Psoas muscle (tissue), 7 donors: ENCODE measurements at regions not wholly inside any gene's neighbourhood (a gene's known extent, or its start where the extent isn't known, plus 50 kb on each side); places are given as distances from the start of the nearest gene placed in this dataset.

Experiments used
- ATAC-seq, 4 donors: fragments of 200-7000 bp; cut with Tn5 transposase; one replicate each; pipeline ENCODE4 v1.9.1; 2020; ENCODE audit warnings: moderate library complexity in 3 of 4, mild to moderate bottlenecking in 2 of 4
- DNase-seq, 2 donors: peaks; one replicate each; pipeline ENCODE4 v3.0.0-alpha.2; 2020
- H3K27ac ChIP-seq: fragments of 200-600 bp; one replicate; pipeline ENCODE4 v1.8.0; 2022
- H3K27me3 ChIP-seq, 3 donors: fragments of 200-600 bp in 1 of 3; one replicate each; pipeline versions ENCODE4 v1.6.1 to v1.8.0; 2013 to 2022; ENCODE audit warnings: low read length in 2 of 3, mild to moderate bottlenecking in 2 of 3, moderate library complexity in 1 of 3; ENCODE audit not compliant: insufficient read depth in 3 of 3
- H3K36me3 ChIP-seq, 2 donors: fragments of 200-600 bp in 1 of 2; one replicate each; pipeline versions ENCODE4 v1.6.1 to v1.8.0; 2013 to 2022; ENCODE audit warnings: low read depth in 1 of 2, mild to moderate bottlenecking in 1 of 2, moderate library complexity in 1 of 2; ENCODE audit not compliant: insufficient read depth in 1 of 2
- H3K4me1 ChIP-seq: fragments of 200-600 bp; one replicate; pipeline ENCODE4 v1.8.0; 2022
- H3K4me3 ChIP-seq: fragments of 200-600 bp; one replicate; pipeline ENCODE4 v1.8.0; 2022; ENCODE audit warnings: mild to moderate bottlenecking
- H3K9me3 ChIP-seq: fragments of 200-600 bp; one replicate; pipeline ENCODE4 v1.8.0; 2022
- WGBS, 3 donors: extraction: QIAGEN DNeasy Blood & Tissue Kit; methylation state at CpG; one replicate each; pipeline versions ENCODE4 v1.1.6 to v1.1.7; 2013; 5-methylcytosine and 5-hydroxymethylcytosine counted together
- intact Hi-C, 2 donors: fragments of 100-400 bp; cut with DNase I; formaldehyde crosslinking; loops; one replicate each; pipeline versions ENCODE4 v1.11.0 to v1.14.2; 2022
- TF ChIP-seq, protein P1 (sequence below): fragments of 200-600 bp; IDR thresholded peaks from one replicate; pipeline ENCODE4 v1.8.0; 2022; ENCODE audit warnings: antibody characterized with exemption
- donor health status: healthy with polysubstance abuse.
- donor health status: DM: no; HTN: no; CAD: no; lungs with moderate emphysema.
- donor health status: Bipolar disorder and iron deficiency.
- donor health status: healthy.
- donor health status: DM: yes; HTN: yes; CAD: no.
- donor health status: DM: no; HTN: no; CAD: no.
- donor health status: DM: yes; HTN: yes; CAD: no.

DNA sequence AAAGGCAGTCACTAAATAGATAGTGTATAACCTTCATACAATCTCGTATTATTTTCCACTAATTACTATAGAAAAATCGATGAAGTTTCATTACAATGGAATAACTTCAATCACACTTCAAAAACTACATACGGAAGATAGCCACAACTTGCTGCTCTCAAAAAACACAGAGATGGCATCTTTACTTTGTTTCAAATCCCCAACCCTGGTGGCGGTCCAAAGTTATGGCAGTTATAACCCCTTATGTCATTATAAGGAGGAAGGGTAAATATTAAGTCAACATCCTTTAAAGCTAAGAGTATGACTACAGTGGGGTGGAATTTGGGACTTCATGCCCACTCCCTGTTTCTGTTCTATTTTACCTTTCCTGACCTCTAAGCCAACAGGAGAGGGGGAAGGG lies 146.5 kb downstream of the LACC1 start:
- intact Hi-C loops, result no loop called here
- Histone ChIP-seq H3K4me1 (peaks cover 12% of the 10 kb centered on the region), H3K27ac (no peak overlapping the region), H3K27me3 (no peaks in the 10 kb centered on the region), H3K36me3 (no peaks in the 10 kb centered on the region), H3K4me3 (no peak overlapping the region), H3K9me3 (no peaks in the 10 kb centered on the region)
- TF ChIP-seq, protein P1, sequence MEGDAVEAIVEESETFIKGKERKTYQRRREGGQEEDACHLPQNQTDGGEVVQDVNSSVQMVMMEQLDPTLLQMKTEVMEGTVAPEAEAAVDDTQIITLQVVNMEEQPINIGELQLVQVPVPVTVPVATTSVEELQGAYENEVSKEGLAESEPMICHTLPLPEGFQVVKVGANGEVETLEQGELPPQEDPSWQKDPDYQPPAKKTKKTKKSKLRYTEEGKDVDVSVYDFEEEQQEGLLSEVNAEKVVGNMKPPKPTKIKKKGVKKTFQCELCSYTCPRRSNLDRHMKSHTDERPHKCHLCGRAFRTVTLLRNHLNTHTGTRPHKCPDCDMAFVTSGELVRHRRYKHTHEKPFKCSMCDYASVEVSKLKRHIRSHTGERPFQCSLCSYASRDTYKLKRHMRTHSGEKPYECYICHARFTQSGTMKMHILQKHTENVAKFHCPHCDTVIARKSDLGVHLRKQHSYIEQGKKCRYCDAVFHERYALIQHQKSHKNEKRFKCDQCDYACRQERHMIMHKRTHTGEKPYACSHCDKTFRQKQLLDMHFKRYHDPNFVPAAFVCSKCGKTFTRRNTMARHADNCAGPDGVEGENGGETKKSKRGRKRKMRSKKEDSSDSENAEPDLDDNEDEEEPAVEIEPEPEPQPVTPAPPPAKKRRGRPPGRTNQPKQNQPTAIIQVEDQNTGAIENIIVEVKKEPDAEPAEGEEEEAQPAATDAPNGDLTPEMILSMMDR, result no peak
- DNase-seq (no peak), ATAC-seq (no peak)
- WGBS, 3 donors, result 96 to 98% (median 98%) methylated on average over 4 of the region's 4 CpGs

DNA sequence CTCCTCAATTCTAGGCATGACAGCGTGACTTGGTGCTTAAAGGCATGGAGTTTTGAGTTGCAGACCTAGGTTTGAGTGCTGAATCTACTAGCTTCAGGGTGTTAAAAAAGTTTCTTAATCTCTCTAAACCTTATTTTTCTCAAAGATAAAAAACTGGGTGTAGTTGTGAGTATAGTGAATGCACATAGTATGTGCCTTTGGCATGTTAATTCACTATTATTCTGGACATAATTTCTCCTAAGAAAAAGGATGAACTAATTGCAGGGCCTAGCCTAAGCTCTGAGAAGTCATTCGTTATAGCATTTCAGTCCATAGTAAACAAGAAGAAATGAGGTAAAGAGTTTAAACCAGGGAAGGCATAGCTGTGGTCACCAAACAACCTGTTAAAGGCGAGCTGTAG lies 149.0 kb downstream of the LACC1 start:
- DNase-seq, result no peak
- H3K27ac ChIP-seq, result no peak overlapping the region
- H3K36me3 ChIP-seq, result no peaks in the 10 kb centered on the region
- no peak for ATAC-seq
- no peak overlapping the region for H3K4me3 ChIP-seq
- WGBS, 3 donors, result 94 to 100% (median 96%) methylated on average over 3 of the region's 3 CpGs
- no peaks in the 10 kb centered on the region for H3K27me3 ChIP-seq
- TF ChIP-seq, protein P1, result no peak
- no peaks in the 10 kb centered on the region for H3K9me3 ChIP-seq
- intact Hi-C loops, result no loop called here
- H3K4me1 ChIP-seq, result peaks cover 12% of the 10 kb centered on the region

DNA sequence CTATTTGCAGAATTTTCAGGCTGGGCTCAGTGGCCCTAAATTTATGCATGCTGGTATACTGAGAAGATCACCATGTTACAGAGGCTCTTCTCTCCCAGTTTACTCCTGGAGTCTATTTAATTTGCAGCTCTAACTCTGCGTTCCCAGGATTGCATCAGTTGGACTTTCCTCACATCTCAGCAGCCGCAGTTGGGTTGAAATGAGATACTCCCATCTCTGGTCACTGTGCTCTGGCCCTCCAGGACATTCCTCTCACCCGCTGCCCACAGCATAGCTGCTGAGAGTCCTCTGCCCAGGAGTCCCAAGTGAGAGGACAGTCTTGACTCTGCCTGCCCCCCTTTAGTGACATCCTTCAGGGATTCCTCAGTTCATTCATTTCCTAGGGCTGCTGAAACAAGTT lies 150.9 kb downstream of the LACC1 start:
- Histone ChIP-seq H3K4me3 (no peak overlapping the region), H3K36me3 (no peaks in the 10 kb centered on the region), H3K9me3 (no peaks in the 10 kb centered on the region), H3K27me3 (no peaks in the 10 kb centered on the region), H3K27ac (peak overlapping the region; percentile 30), H3K4me1 (peaks cover 12% of the 10 kb centered on the region)
- intact Hi-C loops, result no loop called here
- WGBS, 3 donors, result 21 to 28% (median 26%) methylated on average over 3 of the region's 3 CpGs
- DNase-seq (peak; percentile 28 to 71), ATAC-seq (peak; percentile 98 to 99 (median 99))
- TF ChIP-seq, protein P1, result no peak

DNA sequence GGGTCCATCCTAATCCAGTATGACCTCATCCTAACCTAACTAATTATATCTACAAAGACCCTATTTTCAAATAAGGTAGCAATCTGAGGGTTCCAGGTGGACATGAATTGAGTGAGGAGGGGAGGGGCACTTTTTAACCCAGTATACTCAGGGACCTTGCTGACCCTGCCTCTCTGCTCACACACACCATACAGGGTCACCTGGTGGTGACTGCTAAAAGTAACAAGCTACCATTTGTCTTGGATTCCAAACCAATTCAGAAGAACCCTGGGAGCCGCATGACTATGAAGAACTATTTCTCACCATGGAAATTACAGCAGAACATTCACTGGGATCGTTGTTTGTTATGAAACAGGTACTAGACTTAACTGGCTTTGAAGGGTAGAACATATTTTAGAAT lies 151.9 kb downstream of the LACC1 start:
- TF ChIP-seq, protein P1, result no peak
- Histone ChIP-seq H3K4me3 (no peak overlapping the region), H3K27me3 (no peaks in the 10 kb centered on the region), H3K4me1 (peaks cover 12% of the 10 kb centered on the region), H3K9me3 (no peaks in the 10 kb centered on the region), H3K36me3 (no peaks in the 10 kb centered on the region), H3K27ac (no peak overlapping the region)
- intact Hi-C loops, result no loop called here
- ATAC-seq, result no peak
- DNase-seq, result no peak
- WGBS, 3 donors, result 93 to 97% (median 94%) methylated on average over 2 of the region's 2 CpGs

DNA sequence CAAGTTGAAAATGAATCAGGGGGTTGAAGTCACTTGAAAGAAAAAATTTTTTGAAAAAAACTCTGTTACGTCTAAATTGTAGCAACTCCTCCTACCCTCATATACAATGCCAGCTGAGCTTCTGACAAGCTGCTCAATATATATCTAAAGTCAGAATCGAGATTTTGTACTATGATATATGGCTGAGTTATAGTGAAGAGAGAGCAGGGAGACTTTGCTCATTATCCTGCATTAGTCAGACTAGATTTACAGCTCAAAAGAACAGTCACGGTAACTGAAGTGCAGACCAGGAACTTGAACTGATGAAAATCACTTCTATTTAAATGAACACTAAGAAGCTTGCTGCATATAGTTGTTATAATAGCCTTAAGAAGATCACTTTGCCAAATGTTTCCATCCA lies 153.1 kb downstream of the LACC1 start:
- DNase-seq (no peak), ATAC-seq (no peak)
- intact Hi-C loops, result no loop called here
- Histone ChIP-seq H3K27me3 (no peaks in the 10 kb centered on the region), H3K4me1 (peaks cover 12% of the 10 kb centered on the region), H3K4me3 (no peak overlapping the region), H3K9me3 (no peaks in the 10 kb centered on the region), H3K27ac (no peak overlapping the region), H3K36me3 (no peaks in the 10 kb centered on the region)
- TF ChIP-seq, protein P1, result no peak
- 67 to 69% (median 67%) methylated on average over 3 of the region's 3 CpGs for WGBS, 3 donors
